ENCODE measurements at regions not wholly inside any gene's neighbourhood (a gene's known extent, or its start where the extent isn't known, plus 50 kb on each side); places are given as distances from the start of the nearest gene placed in this dataset.

DNA sequence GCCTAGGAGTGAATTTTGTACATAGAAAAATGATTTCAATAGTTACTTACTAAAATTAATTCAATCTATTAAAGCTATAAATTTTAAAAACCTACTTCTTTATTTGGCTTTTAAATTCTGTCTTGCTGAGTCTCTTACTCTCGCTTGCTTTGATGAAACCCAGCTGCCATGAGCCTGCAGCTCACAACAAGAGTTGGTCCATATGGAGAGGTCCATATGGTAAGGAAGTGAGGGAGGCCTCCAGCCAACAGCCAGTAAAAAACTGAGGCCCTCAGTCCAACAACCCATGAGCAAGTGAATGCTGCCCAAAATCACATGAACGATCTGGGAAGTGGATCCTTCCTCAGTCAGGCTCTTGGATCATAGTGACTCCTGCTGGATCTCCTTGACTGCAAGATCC lies 89.9 kb upstream of the CXADR start:
- no peak for TF ChIP-seq CTCF (IDR thresholded peaks at IDR 0.05)
- Mint-ChIP-seq H3K9me3 (ENCODE audit: low read depth) (peaks cover 4% of the 10 kb centered on the region), H3K36me3 (ENCODE audit: low read depth) (no peaks in the 10 kb centered on the region), H3K4me1 (ENCODE audit: low read depth) (no peaks in the 10 kb centered on the region), H3K27ac (ENCODE audit: unreplicated experiment) (no peak overlapping the region), H3K4me3 (ENCODE audit: unreplicated experiment) (no peak overlapping the region), H3K27me3 (ENCODE audit: low read depth) (peaks cover 2% of the 10 kb centered on the region)
- DNase-seq (ENCODE audit: low spot score), result no peak

DNA sequence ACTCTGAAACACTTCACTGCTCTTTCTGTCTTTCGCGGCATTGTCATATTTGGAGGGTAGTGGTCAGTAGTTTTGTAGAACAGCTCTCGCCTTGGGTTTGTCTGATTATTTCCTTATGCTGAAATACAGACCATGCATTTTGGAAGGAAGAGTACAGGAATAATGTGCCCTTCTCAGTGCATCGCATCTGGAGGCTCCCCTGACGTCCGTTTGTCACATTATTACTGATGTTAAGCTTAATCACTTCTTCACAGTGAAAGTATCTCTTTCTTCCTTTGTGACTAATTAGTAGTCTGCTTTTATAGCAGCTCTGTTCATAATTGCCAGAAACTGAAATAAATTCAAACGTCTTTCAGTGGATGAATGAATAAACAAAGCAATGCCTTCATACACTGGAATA lies 85.7 kb upstream of the CXADR start:
- TF ChIP-seq CTCF (IDR thresholded peaks at IDR 0.05), result no peak
- H3K4me1 Mint-ChIP-seq (ENCODE audit: low read depth), result no peaks in the 10 kb centered on the region

GRCh38 chr21:17427831-17428483 lies 84.9 kb upstream of the CXADR start:
- Mint-ChIP-seq H3K4me3 (ENCODE audit: unreplicated experiment) (no peak overlapping the region), H3K27ac (ENCODE audit: unreplicated experiment) (no peak overlapping the region), H3K36me3 (ENCODE audit: low read depth) (no peaks in the 10 kb centered on the region), H3K4me1 (ENCODE audit: low read depth) (no peaks in the 10 kb centered on the region), H3K27me3 (ENCODE audit: low read depth) (peaks cover 3% of the 10 kb centered on the region), H3K9me3 (ENCODE audit: low read depth) (peaks cover 4% of the 10 kb centered on the region)
- no peak for TF ChIP-seq CTCF (IDR thresholded peaks at IDR 0.05)
- no peak for DNase-seq (ENCODE audit: low spot score)

More for the DNA sequence above, 85.7 kb upstream of the CXADR start:
- H3K4me3 Mint-ChIP-seq (ENCODE audit: unreplicated experiment), result no peak overlapping the region
- no peak for DNase-seq (ENCODE audit: low spot score)
- peaks cover 4% of the 10 kb centered on the region for H3K9me3 Mint-ChIP-seq (ENCODE audit: low read depth)
- H3K27ac Mint-ChIP-seq (ENCODE audit: unreplicated experiment), result no peak overlapping the region
- peaks cover 3% of the 10 kb centered on the region for H3K27me3 Mint-ChIP-seq (ENCODE audit: low read depth)
- no peaks in the 10 kb centered on the region for H3K36me3 Mint-ChIP-seq (ENCODE audit: low read depth)

GRCh38 chr21:17428484-17428869 lies 84.4 kb upstream of the CXADR start:
- Mint-ChIP-seq H3K36me3 (ENCODE audit: low read depth) (no peaks in the 10 kb centered on the region), H3K4me3 (ENCODE audit: unreplicated experiment) (no peak overlapping the region)
- no peak for TF ChIP-seq CTCF (IDR thresholded peaks at IDR 0.05)

DNA sequence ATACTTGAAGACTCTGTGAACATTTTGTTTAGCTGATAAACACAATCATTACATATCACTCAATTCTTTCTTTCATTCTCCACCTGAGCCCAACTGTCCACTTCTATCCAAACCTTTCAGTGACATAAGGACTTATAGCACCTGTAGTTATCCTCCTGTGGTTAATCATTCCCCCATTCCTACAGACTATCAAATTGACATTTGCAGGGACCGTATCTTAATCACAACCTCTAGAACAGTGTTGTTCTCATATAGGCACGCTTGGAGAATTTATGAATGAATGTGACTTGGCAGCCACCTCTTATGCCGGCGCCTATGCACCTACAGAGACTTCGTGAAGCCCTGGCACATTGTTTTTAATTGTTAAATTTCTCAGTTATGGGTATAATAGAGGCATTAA lies 83.9 kb upstream of the CXADR start:
- no peak for DNase-seq (ENCODE audit: low spot score)
- Mint-ChIP-seq H3K4me3 (ENCODE audit: unreplicated experiment) (no peak overlapping the region), H3K27me3 (ENCODE audit: low read depth) (peaks cover 3% of the 10 kb centered on the region), H3K4me1 (ENCODE audit: low read depth) (no peaks in the 10 kb centered on the region), H3K27ac (ENCODE audit: unreplicated experiment) (no peak overlapping the region), H3K9me3 (ENCODE audit: low read depth) (peaks cover 4% of the 10 kb centered on the region), H3K36me3 (ENCODE audit: low read depth) (no peaks in the 10 kb centered on the region)
- no peak for TF ChIP-seq CTCF (IDR thresholded peaks at IDR 0.05)

More at GRCh38 chr21:17428484-17428869, 84.4 kb upstream of the CXADR start:
- H3K27me3 Mint-ChIP-seq (ENCODE audit: low read depth), result peaks cover 3% of the 10 kb centered on the region
- no peaks in the 10 kb centered on the region for H3K4me1 Mint-ChIP-seq (ENCODE audit: low read depth)
- peaks cover 4% of the 10 kb centered on the region for H3K9me3 Mint-ChIP-seq (ENCODE audit: low read depth)
- H3K27ac Mint-ChIP-seq (ENCODE audit: unreplicated experiment), result no peak overlapping the region
- no peak for DNase-seq (ENCODE audit: low spot score)

Data from chondrocyte (in vitro differentiated cells).